GM18951 (cell line): ENCODE measurements at regions not wholly inside any gene's neighbourhood (a gene's known extent, or its start where the extent isn't known, plus 50 kb on each side); places are given as distances from the start of the nearest gene placed in this dataset.

Source experiments
- POLR2A ChIP-seq: IDR thresholded peaks from 4 replicates; pipeline ENCODE4 v1.6.1; 2011; ENCODE audit warnings: mild to moderate bottlenecking; ENCODE audit not compliant: insufficient read length, insufficient read depth; ENCODE audit errors: extremely low read depth
- in situ Hi-C: fragments of 300-500 bp; cut with MboI; formaldehyde crosslinking; loops from one replicate; pipeline ENCODE4 v1.12.0; 2022; ENCODE audit warnings: low sequenced_read_pairs, mixed read lengths, inconsistent platforms; ENCODE audit not compliant: unreplicated experiment

DNA sequence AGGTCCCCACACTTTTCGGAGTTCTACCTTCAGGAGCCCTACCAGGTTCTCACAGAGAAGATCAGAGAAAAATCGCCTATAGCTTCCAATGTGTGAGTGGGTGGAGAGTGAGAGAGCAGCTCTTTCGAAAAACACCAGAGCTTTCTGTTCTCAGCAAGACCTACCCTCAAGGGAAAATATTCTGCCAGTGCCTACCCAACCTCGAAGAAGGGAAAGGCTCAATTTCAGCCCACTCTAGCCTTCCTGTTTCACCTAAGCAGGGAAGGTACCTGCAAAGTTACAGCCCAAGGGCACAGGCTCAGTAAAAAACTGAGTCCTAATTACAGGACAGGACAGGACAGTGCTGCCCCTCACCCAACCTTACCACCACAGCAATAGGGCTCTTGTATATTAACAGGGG lies 104.0 kb upstream of the WDR17 start:
- in situ Hi-C loops = loop anchor here (25.0 kb wide), 1 partner anchor 376 kb away; no protein-coding TSS in a partner anchor
- no peak for TF ChIP-seq POLR2A

- no peak for TF ChIP-seq POLR2A
- in situ Hi-C loops = loop anchor here (25.0 kb wide), 1 partner anchor 367 kb away; no protein-coding TSS in a partner anchor
These were observed 95.6 kb upstream of the WDR17 start for GRCh38 chr4:175970072-175970471.

DNA sequence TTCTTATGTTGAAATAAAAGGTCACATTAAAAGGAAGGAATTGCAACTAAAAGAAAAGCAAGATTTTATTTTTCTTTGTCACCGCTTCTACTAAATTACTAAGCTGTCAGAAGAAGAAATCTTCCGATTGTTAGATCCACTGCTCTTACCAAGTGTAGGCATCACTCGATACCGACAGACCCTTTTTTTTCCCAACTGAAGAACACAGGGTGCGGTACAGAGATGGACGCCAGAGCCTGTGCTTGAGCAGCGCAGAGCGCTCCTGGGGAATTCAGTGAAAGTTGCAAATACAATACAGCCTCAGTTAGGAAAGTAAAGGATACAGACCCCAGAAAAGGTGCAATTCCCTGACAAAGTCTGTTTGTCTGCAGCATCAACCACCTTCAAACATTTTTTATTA lies 94.9 kb upstream of the WDR17 start:
- in situ Hi-C loops = loop anchor here (25.0 kb wide), 1 partner anchor 367 kb away; no protein-coding TSS in a partner anchor

DNA sequence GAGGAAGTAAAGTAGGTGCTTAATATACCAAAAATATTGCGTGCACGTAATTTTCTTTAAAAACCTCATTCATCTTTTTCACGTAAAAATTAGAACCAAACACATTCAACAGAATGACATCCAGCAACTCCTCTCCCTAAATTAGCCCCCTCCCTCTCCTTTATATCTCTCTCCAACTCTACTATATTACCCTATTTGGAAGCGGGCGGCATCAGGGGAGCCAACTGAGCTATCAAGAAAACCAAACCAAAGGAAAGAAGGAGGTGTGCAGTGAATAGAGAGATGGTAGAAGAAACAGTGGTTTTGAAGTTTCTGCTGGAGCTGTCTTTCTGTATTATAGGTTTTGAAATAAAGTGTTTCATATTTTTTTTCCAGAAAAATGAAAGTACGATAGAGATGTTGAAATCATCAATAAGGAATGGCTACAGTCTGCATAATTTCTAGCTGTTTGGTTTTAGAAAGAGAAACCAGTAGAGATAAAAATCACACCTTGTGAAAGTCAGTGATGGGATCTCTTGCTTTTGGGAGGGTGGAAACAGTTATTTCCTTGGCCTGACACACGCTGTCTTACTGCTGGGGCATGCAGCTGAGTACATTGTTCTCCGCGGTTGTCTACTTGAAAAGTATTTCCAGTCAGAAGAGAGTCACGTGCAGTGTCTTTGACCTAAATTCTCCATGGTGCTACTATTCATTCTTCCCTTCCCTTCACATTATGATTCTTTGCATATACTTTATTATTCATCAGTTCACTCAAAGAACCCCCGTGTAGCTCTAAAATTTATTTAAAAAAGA lies 94.1 kb upstream of the WDR17 start:
- in situ Hi-C loops = loop anchor here (25.0 kb wide), 1 partner anchor 366 kb away; no protein-coding TSS in a partner anchor
- TF ChIP-seq POLR2A = no peak

More for the DNA sequence above, 94.9 kb upstream of the WDR17 start:
- TF ChIP-seq POLR2A = no peak

- in situ Hi-C loops = loop anchor here (25.0 kb wide), 1 partner anchor 364 kb away; no protein-coding TSS in a partner anchor
- no peak for TF ChIP-seq POLR2A
These were observed 92.4 kb upstream of the WDR17 start for GRCh38 chr4:175973027-175973923.

GRCh38 chr4:175983636-175984035 lies 82.0 kb upstream of the WDR17 start:
- TF ChIP-seq POLR2A = no peak
- in situ Hi-C loops = no loop called here

- no peak for TF ChIP-seq POLR2A
- in situ Hi-C loops = no loop called here
These were observed 79.0 kb upstream of the WDR17 start for GRCh38 chr4:175986668-175987067.

DNA sequence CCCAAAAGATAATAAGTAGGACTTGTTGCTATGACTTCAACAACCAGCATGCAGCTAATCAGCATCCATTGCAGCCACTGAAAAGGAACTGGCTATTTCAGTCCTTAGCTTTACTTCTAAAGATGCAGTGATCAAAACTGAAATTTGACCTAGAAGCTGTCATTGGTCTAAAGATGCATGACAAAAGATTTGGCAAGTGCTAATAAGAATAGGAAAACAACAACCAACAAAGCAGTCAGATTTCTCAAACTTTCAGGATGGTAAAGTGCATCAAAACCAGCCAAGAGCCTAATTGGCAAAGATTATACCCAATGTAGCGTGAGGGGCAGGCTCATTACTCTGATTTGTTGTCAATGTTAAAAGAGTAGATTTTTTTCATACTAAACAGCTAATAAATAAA lies 77.1 kb upstream of the WDR17 start:
- in situ Hi-C loops = no loop called here
- TF ChIP-seq POLR2A = no peak

- no peak for TF ChIP-seq POLR2A
- in situ Hi-C loops = no loop called here
These were observed 69.4 kb upstream of the WDR17 start for GRCh38 chr4:175996206-175996605.

- TF ChIP-seq POLR2A = no peak
- in situ Hi-C loops = no loop called here
These were observed 68.3 kb upstream of the WDR17 start for GRCh38 chr4:175997291-175997690.

- no peak for TF ChIP-seq POLR2A
- in situ Hi-C loops = no loop called here
These were observed 66.9 kb upstream of the WDR17 start for GRCh38 chr4:175998782-175999181.

DNA sequence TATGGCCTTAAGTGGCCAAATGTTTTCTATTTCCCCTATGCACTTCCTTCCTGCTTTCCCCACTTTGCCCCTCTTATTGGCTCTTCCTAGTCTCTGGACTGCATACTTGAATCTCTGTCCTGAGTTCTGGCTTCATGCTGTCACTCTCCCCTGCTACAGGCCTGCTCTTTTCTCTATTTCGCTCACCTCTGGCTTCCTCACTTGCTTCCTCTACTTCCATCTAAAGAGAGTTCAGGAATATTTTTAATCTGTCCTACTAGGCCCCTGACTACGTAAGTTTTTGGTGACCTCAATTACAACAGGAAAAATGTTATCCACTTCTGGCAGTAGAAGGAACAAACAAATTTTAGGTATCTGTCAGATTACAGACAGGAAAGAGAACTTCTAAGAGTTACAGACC lies 65.7 kb upstream of the WDR17 start:
- in situ Hi-C loops = no loop called here
- TF ChIP-seq POLR2A = no peak

DNA sequence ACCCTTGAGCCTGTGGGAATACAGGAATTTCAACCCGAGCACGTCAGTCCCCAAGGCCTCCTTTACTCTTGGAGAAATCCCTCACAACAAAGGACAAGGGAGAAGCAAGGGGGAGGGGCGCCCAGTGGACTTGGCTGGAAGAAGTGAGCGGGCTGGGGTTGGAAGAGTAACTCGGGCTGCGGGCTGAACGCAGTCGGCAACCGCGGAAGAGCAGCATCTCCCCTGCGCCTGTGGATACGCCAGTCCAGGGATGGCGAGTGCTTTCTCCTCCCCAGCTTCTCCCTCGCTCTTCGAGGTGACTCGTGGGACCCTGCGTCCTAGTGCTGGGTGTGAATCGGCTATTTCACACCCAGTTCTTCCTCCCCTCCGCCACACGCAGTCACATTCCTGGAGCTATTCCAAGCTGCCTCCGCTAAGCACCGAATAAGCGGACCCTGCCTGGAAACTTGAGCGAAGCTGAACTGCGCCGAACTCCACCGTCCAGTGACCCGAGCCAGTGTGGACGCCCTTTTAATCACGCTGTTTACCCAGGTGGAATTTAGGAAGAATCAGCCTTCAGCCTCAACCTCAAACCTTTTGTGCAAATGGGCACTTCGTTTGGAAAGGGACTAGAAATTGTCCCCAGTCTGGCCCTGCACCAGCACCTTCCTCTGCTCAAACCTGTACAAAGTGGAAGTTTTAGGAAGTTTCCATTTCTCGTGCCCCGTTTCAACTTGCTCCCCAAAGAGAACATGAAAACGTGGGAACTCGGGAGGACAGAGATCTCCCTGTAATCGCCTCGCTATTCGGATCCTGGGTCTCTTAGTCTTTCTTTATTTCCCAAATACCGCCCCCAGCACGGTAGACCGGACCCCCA lies 64.3 kb upstream of the WDR17 start:
- no peak for TF ChIP-seq POLR2A
- in situ Hi-C loops = no loop called here

GRCh38 chr4:176002007-176002613 lies 63.5 kb upstream of the WDR17 start:
- no peak for TF ChIP-seq POLR2A
- in situ Hi-C loops = no loop called here
